Lung microvascular endothelial cell (primary cell): ENCODE measurements at regions not wholly inside any gene's neighbourhood (a gene's known extent, or its start where the extent isn't known, plus 50 kb on each side); places are given as distances from the start of the nearest gene placed in this dataset.

Source experiments
- DNase-seq, 2 donors: peaks; one replicate each; pipeline versions ENCODE4 v3.0.0 to v3.0.0-alpha.2; 2010; ENCODE audit warnings: low read depth in 2 of 2

DNA sequence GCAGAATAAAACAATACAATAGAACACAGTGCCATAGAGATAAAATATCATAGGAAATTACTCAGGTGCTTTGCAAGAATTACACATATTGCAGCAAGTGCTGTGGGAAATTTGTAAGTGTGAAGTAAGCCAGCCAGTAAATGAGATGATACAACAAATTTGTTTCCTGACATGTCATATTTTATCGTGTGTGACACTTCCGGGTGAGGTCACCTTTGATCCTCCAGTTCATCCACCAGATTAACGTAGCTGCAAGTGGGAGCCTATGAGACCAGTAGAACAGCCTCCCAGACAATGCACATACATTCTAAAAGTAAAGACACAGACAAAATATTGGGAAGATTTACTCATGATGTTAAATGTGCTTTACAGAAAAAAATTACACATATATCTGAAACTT, 72.2 kb downstream of the PRDM9 start:
- DNase-seq: no peak

- no peak for DNase-seq
Measured at GRCh38 chr5:23583081-23583480, 75.7 kb downstream of the PRDM9 start.

GRCh38 chr5:23588841-23589326, 81.5 kb downstream of the PRDM9 start:
- DNase-seq: no peak

- DNase-seq: no peak
Measured at GRCh38 chr5:23591250-23591649, 83.8 kb downstream of the PRDM9 start.

DNA sequence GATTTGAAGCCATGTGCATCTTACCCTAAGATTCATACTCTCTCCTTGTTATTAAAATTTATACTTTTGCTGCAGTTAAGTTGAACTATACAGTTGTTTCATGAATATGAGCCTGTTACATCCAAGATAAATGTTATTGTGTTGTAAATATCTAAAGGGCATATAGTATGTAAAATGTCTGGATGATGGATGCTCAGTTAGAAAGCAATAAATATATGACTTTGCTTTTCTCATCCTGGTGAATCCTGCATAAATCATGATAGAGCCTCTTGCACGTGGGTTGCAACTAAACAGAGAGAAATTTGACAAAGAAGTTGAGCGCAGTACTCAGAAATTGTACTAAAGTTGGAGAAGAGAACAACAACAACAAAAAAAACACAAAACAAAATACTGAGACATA, 99.5 kb downstream of the PRDM9 start:
- DNase-seq: no peak

GRCh38 chr5:23612701-23613100, 105.3 kb downstream of the PRDM9 start:
- no peak for DNase-seq

GRCh38 chr5:23613566-23613965, 106.2 kb downstream of the PRDM9 start:
- DNase-seq: no peak

DNA sequence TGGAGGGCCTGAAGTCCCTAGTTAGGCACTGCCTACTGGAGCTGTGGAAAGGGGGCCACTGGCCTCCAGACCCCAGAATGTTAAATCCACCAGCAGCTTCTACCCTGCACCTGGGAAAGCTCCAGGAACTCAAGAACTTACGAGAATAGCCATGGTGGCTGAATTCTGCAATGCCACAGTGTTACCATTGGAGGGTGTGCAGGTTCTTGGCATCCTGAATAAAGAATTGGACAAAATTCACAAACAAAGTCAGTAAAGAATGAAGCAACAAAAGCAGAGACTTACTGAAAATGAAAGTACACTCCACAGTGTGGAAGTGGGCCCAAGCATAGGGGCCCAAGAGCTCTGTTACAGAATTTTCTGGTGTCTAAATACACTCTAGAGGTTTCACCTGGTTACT, 107.0 kb downstream of the PRDM9 start:
- DNase-seq: no peak

DNA sequence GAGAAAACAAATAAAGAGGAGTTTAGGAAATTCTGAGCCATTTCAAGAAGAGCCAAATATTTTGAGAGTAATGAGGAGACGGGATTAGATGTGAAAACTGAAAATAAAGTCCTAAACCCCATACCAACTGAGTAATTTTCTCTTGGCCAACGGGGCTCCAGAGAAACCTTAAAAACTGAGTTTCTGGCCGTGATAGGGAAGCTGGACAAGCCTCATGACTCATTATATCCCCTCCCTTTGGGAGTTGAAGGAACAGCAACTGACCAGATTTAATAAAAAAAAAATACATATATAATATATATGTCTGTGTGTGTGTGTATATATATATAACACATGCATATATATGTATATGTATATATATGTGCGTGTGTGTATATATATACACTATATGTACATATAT, 119.6 kb downstream of the PRDM9 start:
- no peak for DNase-seq

- DNase-seq: no peak
Measured at GRCh38 chr5:23627976-23628375, 120.6 kb downstream of the PRDM9 start.

DNA sequence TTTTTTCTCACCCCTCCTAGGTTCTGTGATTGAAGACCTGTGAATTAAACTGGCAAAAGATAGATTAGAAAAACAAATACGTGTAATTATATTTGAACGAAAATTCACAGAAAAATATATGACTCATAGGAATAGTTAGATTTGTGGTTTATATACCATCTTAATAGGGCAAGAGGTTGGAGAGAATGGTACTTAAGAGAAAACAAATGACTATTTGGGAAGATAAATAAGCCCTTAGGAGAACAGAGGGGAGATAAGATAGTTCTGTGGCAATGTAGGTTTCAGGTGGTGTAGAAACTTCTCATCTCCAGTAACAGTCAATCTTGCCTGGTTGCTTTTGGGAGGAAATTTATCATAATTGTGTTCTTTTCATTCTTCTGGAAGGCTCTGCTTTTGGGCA, 122.0 kb downstream of the PRDM9 start:
- DNase-seq: no peak

- no peak for DNase-seq
Measured at GRCh38 chr5:23631302-23632045, 124.1 kb downstream of the PRDM9 start.

GRCh38 chr5:23635938-23636337, 128.5 kb downstream of the PRDM9 start:
- no peak for DNase-seq

DNA sequence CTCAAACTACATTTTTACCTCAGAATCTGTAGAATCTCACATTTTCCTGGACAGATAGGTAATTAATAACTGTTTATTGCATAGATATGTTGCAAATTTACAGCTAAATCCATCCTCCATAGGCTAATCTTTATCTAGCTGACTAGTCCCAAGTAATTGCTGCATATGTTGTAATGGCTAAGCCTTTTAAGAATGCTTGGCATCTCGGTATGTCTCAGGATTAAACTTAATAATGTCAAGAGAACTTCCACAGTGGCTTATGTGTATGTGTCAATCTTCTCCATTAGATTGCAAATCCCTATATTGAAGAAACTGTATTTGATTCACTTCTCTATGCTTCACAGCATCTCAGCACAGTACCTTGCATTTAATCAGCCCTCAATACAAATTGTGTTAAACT, 131.9 kb downstream of the PRDM9 start:
- DNase-seq: no peak

GRCh38 chr5:23648656-23649055, 141.2 kb downstream of the PRDM9 start:
- DNase-seq: no peak

GRCh38 chr5:23649594-23649993, 142.2 kb downstream of the PRDM9 start:
- no peak for DNase-seq

GRCh38 chr5:23655674-23656073, 148.3 kb downstream of the PRDM9 start:
- DNase-seq: no peak

- no peak for DNase-seq
Measured at GRCh38 chr5:23675456-23675855, 168.0 kb downstream of the PRDM9 start.

GRCh38 chr5:23677996-23678395, 170.6 kb downstream of the PRDM9 start:
- no peak for DNase-seq

DNA sequence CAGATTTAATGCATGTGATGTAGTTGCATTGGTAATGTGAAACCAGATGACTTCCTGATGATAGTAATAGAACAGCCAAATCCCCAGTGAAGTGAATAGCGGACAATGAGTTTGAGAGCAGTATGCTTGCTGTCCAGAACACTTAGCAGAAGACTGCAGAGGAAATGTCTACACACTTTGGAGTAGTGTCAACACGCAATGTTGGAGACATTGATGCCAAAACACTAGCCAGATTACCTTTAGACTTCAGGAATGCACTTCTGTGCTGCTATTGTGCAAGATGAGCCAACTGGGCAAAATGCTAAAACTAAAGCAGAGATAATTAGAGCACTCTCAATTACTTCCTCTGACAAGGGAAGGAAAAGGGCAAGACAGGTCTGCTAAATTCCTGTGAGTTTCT, 176.7 kb downstream of the PRDM9 start:
- no peak for DNase-seq

DNA sequence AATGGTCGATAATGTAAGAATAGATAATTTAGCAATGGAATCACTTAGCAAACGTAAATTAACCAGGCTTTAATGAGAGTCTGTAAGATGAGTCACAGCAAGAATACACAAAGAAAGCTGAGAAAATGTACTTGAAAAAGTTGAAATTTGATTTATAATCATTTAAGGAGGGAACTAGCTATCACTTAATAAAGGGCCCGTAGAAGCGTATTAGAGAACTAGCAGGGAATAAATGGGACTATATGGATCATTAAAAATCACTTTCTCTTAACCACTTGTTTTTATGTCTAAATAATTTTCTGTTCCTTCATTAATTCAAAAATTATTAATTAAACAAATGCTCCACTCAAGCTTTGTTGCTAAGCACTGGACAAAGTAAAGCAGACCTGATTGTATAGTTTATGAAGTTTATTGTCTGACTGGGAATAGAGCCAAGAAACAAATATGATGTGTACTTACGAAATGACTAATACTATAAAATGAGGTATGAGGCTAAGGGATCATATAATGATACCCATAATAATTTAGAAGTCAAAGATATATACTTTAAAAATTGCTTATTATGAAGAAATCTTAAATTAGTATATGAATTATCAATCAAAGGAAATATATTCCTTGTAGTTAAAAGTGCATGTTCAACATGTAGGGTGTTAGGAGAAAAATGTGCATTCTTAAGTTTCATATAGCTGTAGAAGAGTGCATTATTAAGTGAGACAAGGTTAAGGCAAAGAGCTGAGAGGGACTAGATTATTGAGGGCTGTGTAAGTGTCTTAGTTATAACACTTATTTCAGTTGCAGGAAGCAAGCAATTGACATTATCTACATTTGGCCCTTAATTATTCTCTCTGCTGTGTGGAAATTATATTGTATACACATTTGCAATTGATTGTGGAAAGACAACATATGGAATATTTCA, 196.8 kb downstream of the PRDM9 start:
- DNase-seq: no peak

- no peak for DNase-seq
Measured at GRCh38 chr5:23717486-23717885, 210.1 kb downstream of the PRDM9 start.

DNA sequence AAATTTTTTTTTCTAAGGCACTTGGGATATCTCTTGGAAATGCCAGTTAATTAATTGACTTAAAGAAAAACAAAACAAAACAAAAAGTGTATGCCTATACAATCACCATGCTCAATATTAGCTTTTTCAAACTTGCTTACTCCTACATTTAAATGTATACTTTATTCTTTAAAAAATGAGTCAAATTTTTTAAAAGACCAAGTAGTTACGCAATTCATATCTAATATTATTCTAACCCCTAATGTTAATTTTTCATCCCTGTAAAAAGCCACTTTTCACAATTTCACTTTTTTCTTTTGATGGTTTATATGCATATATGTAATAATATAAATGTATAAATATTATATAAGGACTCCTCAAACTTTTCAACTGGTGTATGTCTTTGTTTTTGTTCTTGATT, 211.2 kb downstream of the PRDM9 start:
- no peak for DNase-seq
